Right cardiac atrium (tissue), 5 donors: ENCODE measurements at regions not wholly inside any gene's neighbourhood (a gene's known extent, or its start where the extent isn't known, plus 50 kb on each side); places are given as distances from the start of the nearest gene placed in this dataset.
"Not testable (repeated sequence)": the region's sequence is repeated elsewhere in the genome, so short reads cannot be mapped to it uniquely, and the experiment has no call there.

Experiments
- ATAC-seq, 2 donors: fragments of 200-7000 bp; cut with Tn5 transposase; one replicate each; pipeline versions ENCODE4 v1.8.0 to v1.9.1; 2020; ENCODE audit warnings: moderate library complexity in 2 of 2, mild to moderate bottlenecking in 1 of 2
- DNase-seq, 3 donors: peaks; one replicate each; pipeline ENCODE4 v3.0.0-alpha.2; 2020
- H3K27ac ChIP-seq: one replicate; pipeline ENCODE4 v1.5.1; 2013; ENCODE audit warnings: mild to moderate bottlenecking, low read length, control low read depth, moderate library complexity
- H3K27me3 ChIP-seq: one replicate; pipeline ENCODE4 v1.6.1; 2013; ENCODE audit not compliant: control insufficient read depth, insufficient read depth
- H3K4me1 ChIP-seq: one replicate; pipeline ENCODE4 v1.6.1; 2013; ENCODE audit warnings: low read length; ENCODE audit not compliant: control insufficient read depth, insufficient read depth
- H3K4me3 ChIP-seq: one replicate; pipeline ENCODE4 v1.5.1; 2013; ENCODE audit warnings: low read length, control low read depth
- H3K9me3 ChIP-seq: one replicate; pipeline ENCODE4 v1.6.1; 2013; ENCODE audit warnings: low read length; ENCODE audit not compliant: control insufficient read depth
- WGBS: extraction: QIAGEN DNeasy Blood & Tissue Kit; methylation state at CpG from one replicate; pipeline ENCODE4 v1.1.7; 2013; 5-methylcytosine and 5-hydroxymethylcytosine counted together
- intact Hi-C, 4 donors: fragments of 100-400 bp; cut with DNase I; formaldehyde crosslinking; loops; one replicate each; pipeline versions ENCODE4 v1.11.0 to v1.14.0; 2022 to 2023
- donor health status: healthy with polysubstance abuse.
- donor health status: DM: no; HTN: yes; CAD: no.
- donor health status: DM: no; HTN: no; CAD: no.
- donor health status: DM: no; HTN: yes; CAD: no; lungs with severe emphysema.
- donor health status: DM: yes; HTN: yes; CAD: no.

GRCh38 chr4:126529997-126530396, 1102.8 kb upstream of the INTU start:
- H3K27me3 ChIP-seq, result no peaks in the 10 kb centered on the region
- intact Hi-C loops, result no loop called here
- H3K4me3 ChIP-seq, result no peak overlapping the region
- DNase-seq, result no peak
- WGBS, result 72% methylated on average over 2 of the region's 2 CpGs
- ATAC-seq, result no peak
- no peaks in the 10 kb centered on the region for H3K4me1 ChIP-seq
- no peak overlapping the region for H3K27ac ChIP-seq
- H3K9me3 ChIP-seq, result no peaks in the 10 kb centered on the region

- no peaks in the 10 kb centered on the region for H3K27me3 ChIP-seq
- H3K27ac ChIP-seq, result no peak overlapping the region
- intact Hi-C loops, result no loop called here
- H3K9me3 ChIP-seq, result no peaks in the 10 kb centered on the region
- ATAC-seq (peak; percentile 94 to 97), DNase-seq (peak in 1 of 3 donors; percentile 2)
- H3K4me1 ChIP-seq, result no peaks in the 10 kb centered on the region
- H3K4me3 ChIP-seq, result no peak overlapping the region
Measured at GRCh38 chr4:126530996-126531585, 1101.7 kb upstream of the INTU start.

- ATAC-seq, result no peak
- DNase-seq, result no peak
- no peak overlapping the region for H3K27ac ChIP-seq
- intact Hi-C loops, result no loop called here
- H3K4me1 ChIP-seq, result no peaks in the 10 kb centered on the region
- no peaks in the 10 kb centered on the region for H3K27me3 ChIP-seq
- H3K9me3 ChIP-seq, result no peaks in the 10 kb centered on the region
- WGBS, result 92% methylated on average over 1 of the region's 1 CpG
- H3K4me3 ChIP-seq, result no peak overlapping the region
Measured at GRCh38 chr4:126532527-126532926, 1100.2 kb upstream of the INTU start.

- Histone ChIP-seq H3K27me3 (no peaks in the 10 kb centered on the region), H3K4me3 (no peak overlapping the region), H3K27ac (no peak overlapping the region), H3K9me3 (no peaks in the 10 kb centered on the region), H3K4me1 (no peaks in the 10 kb centered on the region)
- WGBS, result 54% methylated on average over 5 of the region's 5 CpGs
- ATAC-seq (no peak), DNase-seq (peak in 1 of 3 donors; percentile 1)
- intact Hi-C loops, result no loop called here
Measured at GRCh38 chr4:126533146-126533805, 1099.5 kb upstream of the INTU start.

- ATAC-seq (no peak), DNase-seq (no peak)
- H3K27ac ChIP-seq, result no peak overlapping the region
- no peaks in the 10 kb centered on the region for H3K9me3 ChIP-seq
- H3K4me3 ChIP-seq, result no peak overlapping the region
- no peaks in the 10 kb centered on the region for H3K27me3 ChIP-seq
- 88% methylated on average over 3 of the region's 3 CpGs for WGBS
- H3K4me1 ChIP-seq, result no peaks in the 10 kb centered on the region
- intact Hi-C loops, result no loop called here
Measured at GRCh38 chr4:126539771-126540170, 1093.0 kb upstream of the INTU start.

GRCh38 chr4:126541820-126542219, 1090.9 kb upstream of the INTU start:
- Histone ChIP-seq H3K27me3 (no peaks in the 10 kb centered on the region), H3K9me3 (no peaks in the 10 kb centered on the region), H3K27ac (no peak overlapping the region), H3K4me1 (no peaks in the 10 kb centered on the region), H3K4me3 (no peak overlapping the region)
- 71% methylated on average over 2 of the region's 2 CpGs for WGBS
- no peak for DNase-seq
- intact Hi-C loops, result no loop called here
- peak in 1 of 2 donors; percentile 64 for ATAC-seq

GRCh38 chr4:126544276-126544675, 1088.5 kb upstream of the INTU start:
- ATAC-seq (no peak), DNase-seq (no peak)
- Histone ChIP-seq H3K27me3 (no peaks in the 10 kb centered on the region), H3K4me1 (no peaks in the 10 kb centered on the region), H3K9me3 (no peaks in the 10 kb centered on the region), H3K27ac (no peak overlapping the region), H3K4me3 (no peak overlapping the region)
- WGBS, result 54% methylated on average over 5 of the region's 5 CpGs
- intact Hi-C loops, result no loop called here

- ATAC-seq, H3K27me3 ChIP-seq, H3K27ac ChIP-seq, H3K4me1 ChIP-seq, intact Hi-C loops, H3K9me3 ChIP-seq, H3K4me3 ChIP-seq, DNase-seq: not testable (repeated sequence)
- WGBS, result 97% methylated on average over 10 of the region's 10 CpGs
Measured at GRCh38 chr4:126546197-126546596, 1086.6 kb upstream of the INTU start.

- no peaks in the 10 kb centered on the region for H3K9me3 ChIP-seq
- H3K4me3 ChIP-seq, result no peak overlapping the region
- intact Hi-C loops, result no loop called here
- no peak overlapping the region for H3K27ac ChIP-seq
- no peaks in the 10 kb centered on the region for H3K27me3 ChIP-seq
- ATAC-seq (no peak), DNase-seq (no peak)
- no peaks in the 10 kb centered on the region for H3K4me1 ChIP-seq
Measured at GRCh38 chr4:126547352-126547751, 1085.4 kb upstream of the INTU start.

- H3K9me3 ChIP-seq, result no peaks in the 10 kb centered on the region
- intact Hi-C loops, result no loop called here
- H3K4me1 ChIP-seq, result no peaks in the 10 kb centered on the region
- DNase-seq (no peak), ATAC-seq (no peak)
- no peak overlapping the region for H3K4me3 ChIP-seq
- H3K27me3 ChIP-seq, result no peaks in the 10 kb centered on the region
- no peak overlapping the region for H3K27ac ChIP-seq
Measured at GRCh38 chr4:126548890-126549289, 1083.9 kb upstream of the INTU start.

- H3K27ac ChIP-seq, result no peak overlapping the region
- WGBS, result 38% methylated on average over 1 of the region's 1 CpG
- H3K27me3 ChIP-seq, result no peaks in the 10 kb centered on the region
- intact Hi-C loops, result no loop called here
- no peaks in the 10 kb centered on the region for H3K4me1 ChIP-seq
- no peak overlapping the region for H3K4me3 ChIP-seq
- ATAC-seq (no peak), DNase-seq (no peak)
- H3K9me3 ChIP-seq, result no peaks in the 10 kb centered on the region
Measured at GRCh38 chr4:126552321-126552720, 1080.4 kb upstream of the INTU start.

GRCh38 chr4:126553248-126553647, 1079.5 kb upstream of the INTU start:
- no peaks in the 10 kb centered on the region for H3K27me3 ChIP-seq
- no peak overlapping the region for H3K4me3 ChIP-seq
- intact Hi-C loops, result no loop called here
- 68% methylated on average over 2 of the region's 2 CpGs for whole genome bisulfite sequencing
- ATAC-seq (no peak), DNase-seq (no peak)
- no peak overlapping the region for H3K27ac ChIP-seq
- no peaks in the 10 kb centered on the region for H3K9me3 ChIP-seq
- H3K4me1 ChIP-seq, result no peaks in the 10 kb centered on the region
